ENCODE measurements at regions not wholly inside any gene's neighbourhood (a gene's known extent, or its start where the extent isn't known, plus 50 kb on each side); places are given as distances from the start of the nearest gene placed in this dataset.

DNA sequence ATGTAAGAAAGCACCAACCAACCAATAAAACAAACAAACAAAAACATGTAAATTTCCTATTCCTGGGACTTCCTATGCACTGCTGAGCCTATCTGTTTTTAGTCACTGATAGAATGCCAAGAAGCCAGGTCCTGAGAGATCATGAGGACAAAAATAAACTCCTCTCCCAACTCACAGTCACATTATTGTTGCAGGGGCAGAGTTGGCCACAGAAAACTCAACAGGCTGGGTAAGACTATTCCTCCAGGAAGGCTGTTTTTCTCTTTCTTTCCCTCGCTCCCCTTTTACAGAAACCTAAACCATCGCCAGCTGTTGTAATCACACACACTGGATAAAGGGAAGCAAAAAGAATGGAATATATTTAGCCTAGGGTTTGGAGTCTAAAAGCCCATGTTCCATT lies 55.8 kb upstream of the METAP2 start:
- Histone ChIP-seq H3K27ac (ENCODE audit: low read depth in 2 of 2, low read length in 2 of 2) (no peak overlapping the region), H3K4me1 (ENCODE audit: control insufficient read depth in 2 of 3, insufficient read depth in 2 of 3, low read depth in 1 of 3, low read length in 3 of 3) (no peaks in the 10 kb centered on the region), H3K9me3 (ENCODE audit: control insufficient read depth in 2 of 3, insufficient read depth in 1 of 3, low read length in 3 of 3) (no peaks in the 10 kb centered on the region), H3K9ac (ENCODE audit: low read length in 3 of 3) (no peak overlapping the region), H3K36me3 (ENCODE audit: control insufficient read depth in 2 of 3, insufficient read depth in 3 of 3, low read length in 3 of 3) (no peaks in the 10 kb centered on the region), H3K27me3 (ENCODE audit: control insufficient read depth, insufficient read depth, low read length) (no peaks in the 10 kb centered on the region), H3K4me3 (ENCODE audit: low read length in 3 of 3) (no peak overlapping the region)
- DNase-seq (no peak), FAIRE-seq (no peak)
- intact Hi-C loops (cut with DNase I), result no loop called here
- TF ChIP-seq, protein P1, sequence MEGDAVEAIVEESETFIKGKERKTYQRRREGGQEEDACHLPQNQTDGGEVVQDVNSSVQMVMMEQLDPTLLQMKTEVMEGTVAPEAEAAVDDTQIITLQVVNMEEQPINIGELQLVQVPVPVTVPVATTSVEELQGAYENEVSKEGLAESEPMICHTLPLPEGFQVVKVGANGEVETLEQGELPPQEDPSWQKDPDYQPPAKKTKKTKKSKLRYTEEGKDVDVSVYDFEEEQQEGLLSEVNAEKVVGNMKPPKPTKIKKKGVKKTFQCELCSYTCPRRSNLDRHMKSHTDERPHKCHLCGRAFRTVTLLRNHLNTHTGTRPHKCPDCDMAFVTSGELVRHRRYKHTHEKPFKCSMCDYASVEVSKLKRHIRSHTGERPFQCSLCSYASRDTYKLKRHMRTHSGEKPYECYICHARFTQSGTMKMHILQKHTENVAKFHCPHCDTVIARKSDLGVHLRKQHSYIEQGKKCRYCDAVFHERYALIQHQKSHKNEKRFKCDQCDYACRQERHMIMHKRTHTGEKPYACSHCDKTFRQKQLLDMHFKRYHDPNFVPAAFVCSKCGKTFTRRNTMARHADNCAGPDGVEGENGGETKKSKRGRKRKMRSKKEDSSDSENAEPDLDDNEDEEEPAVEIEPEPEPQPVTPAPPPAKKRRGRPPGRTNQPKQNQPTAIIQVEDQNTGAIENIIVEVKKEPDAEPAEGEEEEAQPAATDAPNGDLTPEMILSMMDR (IDR thresholded peaks at IDR 0.05; ENCODE audit: borderline replicate concordance, extremely low read depth, insufficient read depth), result no peak

Data from kidney (tissue), 13 donors.